ENCODE measurements at regions not wholly inside any gene's neighbourhood (a gene's known extent, or its start where the extent isn't known, plus 50 kb on each side); places are given as distances from the start of the nearest gene placed in this dataset.

DNA sequence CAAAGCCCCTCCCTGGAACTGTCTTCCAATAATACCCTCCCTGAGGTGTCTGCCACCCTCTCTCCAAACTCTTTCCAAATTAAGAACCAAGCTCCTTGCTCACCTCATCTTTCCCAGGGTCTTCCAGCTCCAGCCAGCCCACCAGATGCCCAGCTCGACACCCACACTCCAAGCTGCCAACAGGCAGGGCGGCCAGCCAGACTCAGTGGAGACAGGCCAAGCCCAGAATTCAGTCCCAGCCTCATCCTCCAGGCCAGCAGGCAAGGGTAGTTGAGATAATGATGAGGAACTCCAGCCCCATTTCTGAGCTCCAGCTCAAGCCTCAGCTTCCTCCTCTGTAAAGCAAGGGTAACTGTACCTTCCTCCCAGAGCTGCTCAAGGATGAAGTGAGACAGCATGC, 132.9 kb downstream of the CHST1 start:
- peaks cover 0 to 30% (median 0%) of the 10 kb centered on the region in 7 donors for H3K27me3 ChIP-seq (replicated peaks in 1 of 7)
- H3K4me1 ChIP-seq, result no peaks in the 10 kb centered on the region
- no peak overlapping the region for H3K27ac ChIP-seq
- intact Hi-C loops (cut with DNase I; ENCODE audit: low total_unique reads), result no loop called here
- DNase-seq, result no peak
- H3K4me3 ChIP-seq, result no peak overlapping the region
- WGBS, 5 donors, result 62 to 78% (median 70%) methylated on average over 2 of the region's 2 CpGs
- TF ChIP-seq, protein P1, sequence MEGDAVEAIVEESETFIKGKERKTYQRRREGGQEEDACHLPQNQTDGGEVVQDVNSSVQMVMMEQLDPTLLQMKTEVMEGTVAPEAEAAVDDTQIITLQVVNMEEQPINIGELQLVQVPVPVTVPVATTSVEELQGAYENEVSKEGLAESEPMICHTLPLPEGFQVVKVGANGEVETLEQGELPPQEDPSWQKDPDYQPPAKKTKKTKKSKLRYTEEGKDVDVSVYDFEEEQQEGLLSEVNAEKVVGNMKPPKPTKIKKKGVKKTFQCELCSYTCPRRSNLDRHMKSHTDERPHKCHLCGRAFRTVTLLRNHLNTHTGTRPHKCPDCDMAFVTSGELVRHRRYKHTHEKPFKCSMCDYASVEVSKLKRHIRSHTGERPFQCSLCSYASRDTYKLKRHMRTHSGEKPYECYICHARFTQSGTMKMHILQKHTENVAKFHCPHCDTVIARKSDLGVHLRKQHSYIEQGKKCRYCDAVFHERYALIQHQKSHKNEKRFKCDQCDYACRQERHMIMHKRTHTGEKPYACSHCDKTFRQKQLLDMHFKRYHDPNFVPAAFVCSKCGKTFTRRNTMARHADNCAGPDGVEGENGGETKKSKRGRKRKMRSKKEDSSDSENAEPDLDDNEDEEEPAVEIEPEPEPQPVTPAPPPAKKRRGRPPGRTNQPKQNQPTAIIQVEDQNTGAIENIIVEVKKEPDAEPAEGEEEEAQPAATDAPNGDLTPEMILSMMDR (IDR thresholded peaks at IDR 0.05 in 8 of 11, conservative IDR thresholded peaks at IDR 0.05 in 3 of 11), result no peak
- TF ChIP-seq POLR2AphosphoS5 (IDR thresholded peaks at IDR 0.05) (no peak), POLR2A (IDR thresholded peaks at IDR 0.05) (no peak)
- no peaks in the 10 kb centered on the region for H3K36me3 ChIP-seq
- H3K9me3 ChIP-seq, result no peaks in the 10 kb centered on the region

- 81 to 92% (median 86%) methylated on average over 5 to 6 of the region's 6 CpGs for WGBS, 5 donors
- no peak overlapping the region for H3K27ac ChIP-seq
- intact Hi-C loops (cut with DNase I; ENCODE audit: low total_unique reads), result no loop called here
- TF ChIP-seq POLR2A (IDR thresholded peaks at IDR 0.05) (no peak), POLR2AphosphoS5 (IDR thresholded peaks at IDR 0.05) (no peak)
- TF ChIP-seq, protein P1 (IDR thresholded peaks at IDR 0.05 in 8 of 11, conservative IDR thresholded peaks at IDR 0.05 in 3 of 11), result no peak
- DNase-seq, result no peak
- H3K9me3 ChIP-seq, result no peaks in the 10 kb centered on the region
- no peaks in the 10 kb centered on the region for H3K4me1 ChIP-seq
- H3K36me3 ChIP-seq, result no peaks in the 10 kb centered on the region
- peaks cover 0 to 31% (median 0%) of the 10 kb centered on the region in 7 donors for H3K27me3 ChIP-seq (replicated peaks in 1 of 7)
- no peak overlapping the region for H3K4me3 ChIP-seq
Observed at GRCh38 chr11:45530776-45531175, 134.6 kb downstream of the CHST1 start.

- Histone ChIP-seq H3K27me3 (replicated peaks in 1 of 7) (peaks cover 0 to 31% (median 0%) of the 10 kb centered on the region in 7 donors), H3K4me3 (no peak overlapping the region), H3K27ac (no peak overlapping the region), H3K9me3 (no peaks in the 10 kb centered on the region), H3K4me1 (no peaks in the 10 kb centered on the region), H3K36me3 (no peaks in the 10 kb centered on the region)
- WGBS, 5 donors, result 83 to 97% (median 90%) methylated on average over 2 of the region's 2 CpGs
- intact Hi-C loops (cut with DNase I; ENCODE audit: low total_unique reads), result no loop called here
- DNase-seq, result no peak
- TF ChIP-seq POLR2AphosphoS5 (IDR thresholded peaks at IDR 0.05) (no peak), POLR2A (IDR thresholded peaks at IDR 0.05) (no peak)
- TF ChIP-seq, protein P1 (IDR thresholded peaks at IDR 0.05 in 8 of 11, conservative IDR thresholded peaks at IDR 0.05 in 3 of 11), result no peak
Observed at GRCh38 chr11:45530111-45530510, 135.3 kb downstream of the CHST1 start.

GRCh38 chr11:45528435-45528834, 137.0 kb downstream of the CHST1 start:
- Histone ChIP-seq H3K4me3 (no peak overlapping the region), H3K9me3 (peaks cover 0 to 6% (median 0%) of the 10 kb centered on the region in 8 donors), H3K36me3 (no peaks in the 10 kb centered on the region), H3K4me1 (no peaks in the 10 kb centered on the region), H3K27me3 (replicated peaks in 1 of 7) (peaks cover 0 to 31% (median 0%) of the 10 kb centered on the region in 7 donors), H3K27ac (no peak overlapping the region)
- DNase-seq, result no peak
- 77 to 94% (median 83%) methylated on average over 2 of the region's 2 CpGs for WGBS, 5 donors
- intact Hi-C loops (cut with DNase I; ENCODE audit: low total_unique reads), result no loop called here
- TF ChIP-seq POLR2A (IDR thresholded peaks at IDR 0.05) (no peak), POLR2AphosphoS5 (IDR thresholded peaks at IDR 0.05) (no peak)
- TF ChIP-seq, protein P1 (IDR thresholded peaks at IDR 0.05 in 8 of 11, conservative IDR thresholded peaks at IDR 0.05 in 3 of 11), result no peak
